ENCODE measurements at regions not wholly inside any gene's neighbourhood (a gene's known extent, or its start where the extent isn't known, plus 50 kb on each side); places are given as distances from the start of the nearest gene placed in this dataset.
A peak's percentile ranks its signal among the peaks of the same experiment; 100 is the strongest.
"Not testable (repeated sequence)": the region's sequence is repeated elsewhere in the genome, so short reads cannot be mapped to it uniquely, and the experiment has no call there.

DNA sequence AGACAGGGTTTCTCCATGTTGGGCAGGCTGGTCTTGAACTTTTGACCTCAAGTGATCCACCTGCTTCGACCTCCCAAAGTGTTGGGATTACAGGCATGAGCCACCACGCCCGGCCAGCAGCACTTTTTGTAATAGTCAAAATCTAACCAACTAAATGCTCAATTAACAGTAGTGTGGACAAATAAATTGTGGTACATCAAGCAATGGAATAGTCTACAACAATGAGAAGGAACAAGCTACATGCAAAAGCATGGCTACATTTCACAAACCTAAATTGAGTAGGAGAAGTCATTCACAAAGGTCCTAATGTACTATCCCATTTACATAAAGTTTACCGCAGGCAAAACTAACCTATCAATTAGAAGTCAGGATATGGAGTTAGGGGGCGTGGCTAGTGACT is 227.4 kb downstream of the USP22 start:
- CTCF ChIA-PET; intact Hi-C loops (cut with DNase I, micrococcal nuclease); POLR2A ChIA-PET; H3K27me3 Mint-ChIP-seq; ATAC-seq; H3K27ac Mint-ChIP-seq; H3K9me3 Mint-ChIP-seq (ENCODE audit: low read depth); H3K4me3 Mint-ChIP-seq; DNase-seq; H3K36me3 Mint-ChIP-seq (ENCODE audit: low read depth); H3K4me1 Mint-ChIP-seq: not testable (repeated sequence)

DNA sequence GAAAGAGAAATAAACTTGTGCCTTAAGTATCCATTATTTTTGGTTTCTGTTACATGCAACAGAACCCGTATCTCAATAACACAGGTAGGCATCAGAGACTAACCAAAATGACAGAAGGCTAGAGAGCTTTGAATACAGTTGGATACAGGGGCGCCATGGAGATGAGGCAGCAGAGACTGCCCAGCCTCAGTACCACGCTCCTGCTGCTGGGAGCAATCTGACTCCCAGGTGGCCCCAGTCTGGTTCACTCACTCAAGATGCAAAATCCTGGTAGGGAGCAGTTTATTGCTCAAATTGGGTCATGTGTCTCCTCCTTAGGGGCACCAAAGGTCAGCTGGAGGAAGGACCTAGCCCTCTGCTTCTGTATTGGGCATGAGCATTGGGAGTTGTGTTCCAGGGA is 218.9 kb downstream of the USP22 start:
- peaks cover 4% of the 10 kb centered on the region for H3K27me3 Mint-ChIP-seq
- POLR2A ChIA-PET = no interaction called here
- CTCF ChIA-PET = interaction anchor here (0.6 kb wide), 1 partner anchor 503 kb away, joined by 4 read pairs; no protein-coding TSS in a partner anchor
- no peak overlapping the region for H3K4me3 Mint-ChIP-seq
- intact Hi-C loops (cut with DNase I, micrococcal nuclease) = no loop called here
- H3K36me3 Mint-ChIP-seq (ENCODE audit: low read depth) = no peaks in the 10 kb centered on the region
- H3K27ac Mint-ChIP-seq = no peak overlapping the region
- no peak for DNase-seq
- H3K9me3 Mint-ChIP-seq (ENCODE audit: low read depth) = no peaks in the 10 kb centered on the region
- no peak for ATAC-seq
- no peaks in the 10 kb centered on the region for H3K4me1 Mint-ChIP-seq

DNA sequence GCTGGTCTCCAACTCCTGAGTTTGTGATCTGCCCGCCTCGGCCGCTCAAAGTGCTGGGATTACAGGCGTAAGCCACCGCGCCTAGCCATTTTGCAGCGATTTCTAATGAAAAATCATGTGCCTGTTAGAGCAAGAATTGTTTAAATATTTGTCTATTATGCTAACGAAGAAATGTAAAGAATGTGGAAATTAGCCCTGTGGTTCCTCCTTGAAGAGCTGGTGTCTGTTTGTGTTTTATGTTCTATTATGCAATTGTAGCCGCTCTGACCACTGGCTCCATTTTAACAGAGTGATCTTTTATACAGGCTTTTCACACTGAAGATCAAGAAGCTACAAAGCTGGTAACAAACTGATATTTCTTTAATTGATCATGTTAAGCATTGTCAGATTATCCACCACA is 217.3 kb downstream of the USP22 start:
- Mint-ChIP-seq H3K9me3 (ENCODE audit: low read depth) (no peaks in the 10 kb centered on the region), H3K4me1 (no peaks in the 10 kb centered on the region), H3K27ac (no peak overlapping the region), H3K27me3 (peaks cover 4% of the 10 kb centered on the region), H3K4me3 (no peak overlapping the region), H3K36me3 (ENCODE audit: low read depth) (no peaks in the 10 kb centered on the region)
- DNase-seq (no peak), ATAC-seq (no peak)
- ChIA-PET POLR2A (no interaction called here), CTCF (no interaction called here)
- intact Hi-C loops (cut with DNase I, micrococcal nuclease) = no loop called here

DNA sequence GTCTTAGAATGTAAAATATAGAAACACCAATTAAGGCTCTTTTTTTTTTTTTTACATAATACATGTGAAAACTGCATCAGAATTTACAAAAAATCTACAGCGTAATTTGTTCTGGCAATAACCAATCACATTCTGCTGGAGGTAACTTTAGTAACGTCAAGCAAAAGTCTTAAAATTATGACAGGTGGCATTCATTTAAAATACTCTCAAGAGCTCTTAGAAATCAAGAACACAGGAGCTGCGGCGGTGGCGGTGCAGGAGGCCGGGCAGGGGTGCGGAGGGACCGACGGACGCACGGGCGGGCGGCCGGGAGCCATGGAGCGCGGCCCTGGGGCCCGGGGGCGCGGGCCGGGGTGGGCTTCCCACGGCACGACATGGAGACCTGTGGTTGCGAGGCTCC is 202.4 kb downstream of the USP22 start:
- H3K27ac Mint-ChIP-seq; ATAC-seq; CTCF ChIA-PET; H3K4me3 Mint-ChIP-seq; H3K36me3 Mint-ChIP-seq (ENCODE audit: low read depth); DNase-seq; H3K4me1 Mint-ChIP-seq; H3K9me3 Mint-ChIP-seq (ENCODE audit: low read depth): not testable (repeated sequence)
- intact Hi-C loops (cut with DNase I, micrococcal nuclease) = loop anchor here in 1 of 2 experiments (10.0 kb wide), 1 partner anchor 616 kb away; no protein-coding TSS in a partner anchor
- H3K27me3 Mint-ChIP-seq = peaks cover 20% of the 10 kb centered on the region
- POLR2A ChIA-PET = interaction anchor here (0.7 kb wide), 1 partner anchor 42 kb away, joined by 7 read pairs; no protein-coding TSS in a partner anchor

DNA sequence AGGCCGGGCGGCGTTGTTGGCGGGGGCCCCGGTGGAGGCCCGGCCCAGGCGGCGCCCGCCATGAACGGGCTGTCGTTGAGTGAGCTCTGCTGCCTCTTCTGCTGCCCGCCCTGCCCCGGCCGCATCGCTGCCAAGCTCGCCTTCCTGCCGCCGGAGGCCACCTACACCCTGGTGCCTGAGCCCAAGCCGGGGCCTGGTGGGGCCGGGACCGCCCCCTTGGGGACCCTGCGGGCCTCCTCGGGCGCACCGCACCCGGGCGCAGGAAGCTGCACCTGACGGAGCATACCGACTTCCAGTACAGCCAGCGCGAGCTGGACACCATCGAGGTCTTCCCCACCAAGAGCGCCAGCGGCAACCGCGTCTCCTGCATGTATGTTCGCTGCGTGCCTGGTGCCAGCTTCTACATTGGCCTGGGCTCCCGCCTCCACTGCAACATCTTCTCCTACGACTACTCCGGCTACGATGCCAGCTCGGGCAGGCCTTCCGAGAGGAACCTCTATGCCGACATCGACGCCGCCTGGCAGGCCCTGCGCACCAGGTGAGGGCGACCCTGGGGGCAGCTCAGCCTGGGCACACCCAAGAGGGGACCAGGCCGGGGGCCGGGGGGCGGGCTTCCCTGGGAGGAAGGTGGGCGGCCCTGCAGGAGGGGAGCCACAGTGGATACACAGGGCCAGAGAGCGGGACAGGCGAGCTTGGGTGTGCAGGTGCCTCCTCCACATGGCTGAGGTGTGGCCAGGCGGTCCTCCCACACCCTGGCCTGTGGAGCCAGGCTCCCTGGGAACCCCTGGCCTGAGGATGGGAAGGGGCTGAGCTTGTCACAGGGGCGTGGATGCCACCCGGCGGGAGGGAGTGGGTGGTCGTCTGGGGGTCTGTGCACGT is 201.6 kb downstream of the USP22 start:
- Mint-ChIP-seq H3K4me3 (peak overlapping the region; percentile 38), H3K27me3 (peaks cover 21% of the 10 kb centered on the region)
- not testable (repeated sequence) for H3K27ac Mint-ChIP-seq; ATAC-seq; H3K4me1 Mint-ChIP-seq; H3K36me3 Mint-ChIP-seq (ENCODE audit: low read depth); H3K9me3 Mint-ChIP-seq (ENCODE audit: low read depth)
- peak; percentile 24 for DNase-seq
- CTCF ChIA-PET = interaction anchor here (0.6 kb wide), 1 partner anchor 594 kb away, joined by 3 read pairs; no protein-coding TSS in a partner anchor
- intact Hi-C loops (cut with DNase I, micrococcal nuclease) = loop anchor here in 1 of 2 experiments (10.0 kb wide), 1 partner anchor 616 kb away; no protein-coding TSS in a partner anchor
- POLR2A ChIA-PET = interaction anchor here (0.7 kb wide), 1 partner anchor 43 kb away, joined by 7 read pairs; no protein-coding TSS in a partner anchor

DNA sequence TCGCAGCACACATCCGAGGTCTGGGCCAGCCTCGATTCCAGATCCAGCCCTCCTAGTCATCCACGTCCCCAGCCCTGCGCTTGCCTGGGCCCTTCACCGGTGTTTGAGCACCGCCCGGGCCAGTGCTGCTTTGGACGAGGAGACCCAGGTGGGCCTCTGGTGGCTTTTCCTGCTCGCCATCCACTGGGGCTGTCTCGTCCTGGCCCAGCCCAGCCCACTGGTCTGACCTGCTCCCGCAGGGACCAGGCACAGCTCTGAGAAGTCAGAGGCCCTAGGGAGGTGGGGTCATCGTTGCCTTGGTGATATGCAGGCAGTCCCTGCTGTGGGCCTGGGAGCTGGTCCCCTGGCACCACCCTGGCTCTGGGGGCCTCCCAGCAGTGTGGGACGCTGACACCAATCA is 200.8 kb downstream of the USP22 start:
- peaks cover 24% of the 10 kb centered on the region for H3K27me3 Mint-ChIP-seq
- POLR2A ChIA-PET; ATAC-seq; H3K36me3 Mint-ChIP-seq (ENCODE audit: low read depth); H3K4me3 Mint-ChIP-seq; H3K4me1 Mint-ChIP-seq; H3K9me3 Mint-ChIP-seq (ENCODE audit: low read depth); DNase-seq; H3K27ac Mint-ChIP-seq; CTCF ChIA-PET: not testable (repeated sequence)
- intact Hi-C loops (cut with DNase I, micrococcal nuclease) = loop anchor here in 1 of 2 experiments (10.0 kb wide), 1 partner anchor 617 kb away; no protein-coding TSS in a partner anchor

DNA sequence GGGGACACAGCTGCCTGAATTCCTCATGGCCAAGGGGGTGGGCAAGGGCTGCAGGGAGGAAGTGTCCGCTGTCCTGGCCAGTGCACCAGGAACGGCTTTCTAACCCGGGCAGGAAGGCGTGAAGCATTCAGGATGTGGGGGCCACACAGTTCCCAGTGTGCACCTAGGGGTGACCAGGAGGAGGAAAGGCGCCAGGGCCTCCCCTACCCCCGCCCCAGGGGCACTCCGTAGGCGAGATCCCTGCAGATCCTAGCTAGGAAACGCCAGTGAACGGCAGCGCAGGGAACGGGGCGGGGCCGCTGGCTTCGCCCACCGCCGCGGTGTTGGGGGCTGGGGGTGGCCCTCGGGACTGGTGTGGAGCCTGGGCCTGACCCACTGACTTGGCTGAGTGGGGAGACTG is 199.6 kb downstream of the USP22 start:
- POLR2A ChIA-PET; DNase-seq; H3K4me1 Mint-ChIP-seq; CTCF ChIA-PET; H3K36me3 Mint-ChIP-seq (ENCODE audit: low read depth); H3K9me3 Mint-ChIP-seq (ENCODE audit: low read depth); H3K27ac Mint-ChIP-seq; ATAC-seq: not testable (repeated sequence)
- peaks cover 23% of the 10 kb centered on the region for H3K27me3 Mint-ChIP-seq
- H3K4me3 Mint-ChIP-seq = peak overlapping the region; percentile 12
- intact Hi-C loops (cut with DNase I, micrococcal nuclease) = loop anchor here in 1 of 2 experiments (10.0 kb wide), 1 partner anchor 618 kb away; no protein-coding TSS in a partner anchor

DNA sequence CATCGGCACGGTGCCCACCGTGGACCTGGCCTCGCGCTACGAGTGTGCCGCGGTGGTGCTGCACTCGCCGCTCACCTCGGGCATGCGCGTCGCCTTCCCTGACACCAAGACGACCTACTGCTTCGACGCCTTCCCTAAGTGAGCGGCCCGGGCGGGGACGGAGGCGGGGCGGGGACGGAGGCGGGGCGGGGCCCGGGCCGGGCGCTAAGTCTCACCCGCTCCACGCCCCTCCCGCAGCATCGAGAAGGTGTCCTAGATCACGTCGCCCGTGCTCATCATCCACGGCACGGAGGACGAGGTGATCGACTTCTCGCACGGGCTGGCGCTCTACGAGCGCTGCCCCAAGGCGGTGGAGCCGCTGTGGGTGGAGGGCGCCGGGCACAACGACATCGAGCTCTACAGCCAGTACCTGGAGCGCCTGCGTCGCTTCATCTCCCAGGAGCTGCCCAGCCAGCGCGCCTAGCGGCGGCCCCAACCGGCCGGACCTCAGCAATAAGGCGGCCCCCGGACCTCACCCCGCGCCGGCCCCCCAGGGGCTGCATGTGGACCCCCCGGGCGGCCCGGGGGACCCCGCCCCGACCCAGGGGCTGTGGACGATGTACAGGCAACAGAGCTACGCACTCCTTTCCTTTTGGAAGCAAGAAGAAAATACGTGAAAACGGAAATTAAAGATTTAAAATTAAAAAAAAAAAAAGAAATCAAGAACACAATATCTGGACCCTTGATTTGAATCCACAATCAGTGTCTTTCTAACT is 198.8 kb downstream of the USP22 start:
- DNase-seq = peak; percentile 77
- peaks cover 22% of the 10 kb centered on the region for H3K27me3 Mint-ChIP-seq
- H3K9me3 Mint-ChIP-seq (ENCODE audit: low read depth); H3K27ac Mint-ChIP-seq; POLR2A ChIA-PET; H3K4me1 Mint-ChIP-seq; H3K36me3 Mint-ChIP-seq (ENCODE audit: low read depth): not testable (repeated sequence)
- peak; percentile 98 for ATAC-seq
- H3K4me3 Mint-ChIP-seq = peak overlapping the region; percentile 57
- CTCF ChIA-PET = interaction anchor here (0.7 kb wide), 1 partner anchor 11 kb away, joined by 3 read pairs; no protein-coding TSS in a partner anchor
- intact Hi-C loops (cut with DNase I, micrococcal nuclease) = loop anchor here in 1 of 2 experiments (10.0 kb wide), 1 partner anchor 619 kb away; no protein-coding TSS in a partner anchor

DNA sequence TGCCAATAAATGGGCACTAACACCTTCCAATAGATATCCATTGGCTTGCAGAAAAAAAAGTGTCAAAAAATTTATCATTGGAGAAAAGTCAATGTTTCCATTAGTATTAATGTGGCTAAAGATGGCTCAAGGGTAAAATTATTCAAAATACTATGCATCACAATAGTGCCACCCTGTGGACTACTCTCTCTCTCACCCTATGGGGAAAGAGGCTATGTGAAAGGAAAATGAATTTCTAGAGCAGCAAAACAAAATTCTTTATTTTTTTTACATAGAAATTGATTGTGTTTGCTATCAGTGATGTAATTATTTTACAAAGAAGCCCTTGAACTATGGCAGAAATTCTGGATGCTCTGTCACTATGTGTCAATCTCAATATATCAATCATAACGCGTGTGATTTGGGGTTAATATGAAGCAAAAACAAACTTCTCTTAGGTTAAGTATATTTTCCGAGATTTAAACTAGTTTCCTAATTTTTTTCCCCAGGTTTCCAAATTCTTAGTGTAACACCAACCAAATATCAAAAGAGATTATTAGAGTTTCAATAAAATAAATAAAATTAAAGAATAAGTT is 193.9 kb downstream of the USP22 start:
- H3K4me1 Mint-ChIP-seq = peaks cover 12% of the 10 kb centered on the region
- H3K9me3 Mint-ChIP-seq (ENCODE audit: low read depth); CTCF ChIA-PET: not testable (repeated sequence)

DNA sequence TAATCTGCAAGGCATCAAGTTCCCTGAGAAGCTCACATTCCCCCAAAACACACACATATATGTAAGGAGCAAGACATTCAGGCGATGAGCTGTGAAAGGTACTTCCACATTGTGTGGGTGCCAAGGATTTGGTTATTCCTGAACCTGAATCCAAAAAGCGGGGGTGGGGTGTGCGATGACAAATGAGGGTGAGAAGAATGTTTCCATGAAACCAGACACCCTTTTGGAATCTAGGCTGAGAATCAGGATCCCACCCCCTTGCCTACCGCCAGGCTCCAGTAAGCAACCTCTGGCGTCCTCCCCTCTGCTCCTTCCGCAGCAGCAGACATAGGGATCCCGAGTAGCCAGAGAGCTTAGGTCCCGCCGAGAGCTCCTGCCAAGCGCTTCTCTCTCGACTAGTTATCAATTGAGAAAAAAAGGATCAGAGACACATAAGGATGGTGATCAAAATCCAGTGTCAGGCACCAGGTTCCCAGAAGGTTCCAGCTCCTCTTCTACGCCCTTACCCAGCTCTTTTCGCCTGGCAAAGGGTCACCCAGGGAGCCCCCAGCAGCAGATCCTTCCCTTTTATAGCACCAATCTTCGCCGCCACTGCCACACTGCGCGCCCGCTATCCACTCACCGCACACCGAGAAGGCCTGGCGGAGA is 191.1 kb downstream of the USP22 start:
- ATAC-seq; POLR2A ChIA-PET; H3K36me3 Mint-ChIP-seq (ENCODE audit: low read depth); intact Hi-C loops (cut with DNase I, micrococcal nuclease); H3K9me3 Mint-ChIP-seq (ENCODE audit: low read depth); DNase-seq; H3K27ac Mint-ChIP-seq: not testable (repeated sequence)
- Mint-ChIP-seq H3K27me3 (peaks cover 40% of the 10 kb centered on the region), H3K4me3 (peak overlapping the region; percentile 60), H3K4me1 (peaks cover 12% of the 10 kb centered on the region)
- CTCF ChIA-PET = interaction anchor here (1.3 kb wide), 1 partner anchor 50 kb away, joined by 3 read pairs; no protein-coding TSS in a partner anchor

More for the DNA sequence above, 193.9 kb downstream of the USP22 start:
- ATAC-seq; DNase-seq; POLR2A ChIA-PET; H3K27ac Mint-ChIP-seq; H3K36me3 Mint-ChIP-seq (ENCODE audit: low read depth); H3K4me3 Mint-ChIP-seq: not testable (repeated sequence)
- peaks cover 38% of the 10 kb centered on the region for H3K27me3 Mint-ChIP-seq
- intact Hi-C loops (cut with DNase I, micrococcal nuclease) = loop anchor here (2.0 to 10.0 kb wide), 2 partner anchors 48 to 624 kb away; no protein-coding TSS in a partner anchor

Measured in activated CD4-positive, alpha-beta T cell treated with anti-CD3 and anti-CD28 coated beads for 36 hours (primary cell).